H9 (cell line): ENCODE measurements at regions not wholly inside any gene's neighbourhood (a gene's known extent, or its start where the extent isn't known, plus 50 kb on each side); places are given as distances from the start of the nearest gene placed in this dataset.

Experiments
- DNase-seq: peaks from one replicate; pipeline ENCODE4 v3.0.0-alpha.2; 2017
- H2AFZ ChIP-seq: one replicate; pipeline ENCODE4 v1.6.1; 2013; ENCODE audit warnings: mild to moderate bottlenecking, low read length, control low read depth, moderate library complexity
- H2AK5ac ChIP-seq: 2 replicates; pipeline ENCODE4 v1.6.1; 2013; ENCODE audit warnings: low read length, control low read depth, mixed read lengths; ENCODE audit not compliant: insufficient read length
- H2BK120ac ChIP-seq: one replicate; pipeline ENCODE4 v1.6.1; 2013; ENCODE audit warnings: low read depth, mild to moderate bottlenecking, low read length, control low read depth, inconsistent platforms; ENCODE audit not compliant: poor library complexity, severe bottlenecking
- H2BK12ac ChIP-seq: 2 replicates; pipeline ENCODE4 v1.6.1; 2013; ENCODE audit warnings: low read length, control low read depth, mixed read lengths, low read depth; ENCODE audit not compliant: insufficient read length
- H2BK15ac ChIP-seq: 2 replicates; pipeline ENCODE4 v1.6.1; 2013; ENCODE audit warnings: low read depth, low read length, control low read depth
- H2BK20ac ChIP-seq: one replicate; pipeline ENCODE4 v1.6.1; 2013; ENCODE audit warnings: low read depth, mild to moderate bottlenecking, low read length, control low read depth, inconsistent platforms; ENCODE audit not compliant: poor library complexity, severe bottlenecking
- H2BK5ac ChIP-seq: 2 replicates; pipeline ENCODE4 v1.6.1; 2013; ENCODE audit warnings: low read length, control low read depth, mixed read lengths; ENCODE audit not compliant: insufficient read length
- H3K14ac ChIP-seq: 2 replicates; pipeline ENCODE4 v1.6.1; 2013; ENCODE audit warnings: low read length, control low read depth; ENCODE audit not compliant: insufficient read depth
- H3K18ac ChIP-seq: 2 replicates; pipeline ENCODE4 v1.6.1; 2013; ENCODE audit warnings: low read depth, mild to moderate bottlenecking, mixed read lengths, low read length, control low read depth; ENCODE audit not compliant: insufficient read length
- H3K23ac ChIP-seq: 2 replicates; pipeline ENCODE4 v1.6.1; 2013; ENCODE audit warnings: low read length, control low read depth, mixed read lengths, low read depth; ENCODE audit not compliant: insufficient read length
- H3K23me2 ChIP-seq: 2 replicates; pipeline ENCODE4 v1.6.1; 2013; ENCODE audit warnings: low read depth, mild to moderate bottlenecking, mixed read lengths, low read length, control low read depth; ENCODE audit not compliant: insufficient read length, poor library complexity, severe bottlenecking
- H3K27ac ChIP-seq: 2 replicates; pipeline ENCODE4 v1.5.1; 2013; ENCODE audit warnings: low read length, control low read depth, mixed read lengths, low read depth; ENCODE audit not compliant: insufficient read length
- H3K27me3 ChIP-seq: 2 replicates; pipeline ENCODE4 v1.6.1; 2013; ENCODE audit warnings: low read length, control low read depth, inconsistent platforms; ENCODE audit not compliant: insufficient read depth
- H3K4ac ChIP-seq: 2 replicates; pipeline ENCODE4 v1.6.1; 2013; ENCODE audit warnings: low read depth, mild to moderate bottlenecking, control low read depth, inconsistent platforms, low read length, moderate library complexity
- H3K4me1 ChIP-seq: 2 replicates; pipeline ENCODE4 v1.6.1; 2013; ENCODE audit warnings: low read length, control low read depth, inconsistent platforms; ENCODE audit not compliant: insufficient read depth
- H3K4me2 ChIP-seq: 2 replicates; pipeline ENCODE4 v1.6.1; 2013; ENCODE audit warnings: low read length, control low read depth, mixed read lengths; ENCODE audit not compliant: insufficient read length, insufficient read depth
- H3K56ac ChIP-seq: 2 replicates; pipeline ENCODE4 v1.6.1; 2013; ENCODE audit warnings: low read depth, mild to moderate bottlenecking, mixed read lengths, low read length, control low read depth; ENCODE audit not compliant: insufficient read length
- H3K79me1 ChIP-seq: 2 replicates; pipeline ENCODE4 v1.6.1; 2013; ENCODE audit warnings: low read depth, mild to moderate bottlenecking, moderate library complexity, low read length, control low read depth, inconsistent platforms; ENCODE audit not compliant: insufficient read depth, poor library complexity, severe bottlenecking
- H3K79me2 ChIP-seq: 2 replicates; pipeline ENCODE4 v1.6.1; 2013; ENCODE audit warnings: low read length, control low read depth, inconsistent platforms; ENCODE audit not compliant: insufficient read depth
- H3K9ac ChIP-seq: 2 replicates; pipeline ENCODE4 v1.6.1; 2013; ENCODE audit warnings: low read length, control low read depth, mixed read lengths; ENCODE audit not compliant: insufficient read length; ENCODE audit errors: extremely low read depth
- H3K9me3 ChIP-seq: one replicate; pipeline ENCODE4 v1.6.1; 2013; ENCODE audit warnings: low read depth, low read length, inconsistent platforms; ENCODE audit not compliant: control insufficient read depth
- H3T11ph ChIP-seq: one replicate; pipeline ENCODE4 v1.6.1; 2013; ENCODE audit warnings: mild to moderate bottlenecking, low read length, control low read depth, inconsistent platforms
- H4K20me1 ChIP-seq: one replicate; pipeline ENCODE4 v1.6.1; 2013; ENCODE audit not compliant: control insufficient read depth, insufficient read length, insufficient read depth
- H4K5ac ChIP-seq: 2 replicates; pipeline ENCODE4 v1.6.1; 2013; ENCODE audit warnings: low read depth, mild to moderate bottlenecking, mixed read lengths, low read length, control low read depth; ENCODE audit not compliant: insufficient read length
- H4K8ac ChIP-seq: replicated peaks from 2 replicates; pipeline ENCODE4 v1.6.1; 2013; ENCODE audit warnings: low read length, control low read depth, mixed read lengths, low read depth; ENCODE audit not compliant: insufficient read length
- H4K91ac ChIP-seq: 2 replicates; pipeline ENCODE4 v1.6.1; 2013; ENCODE audit warnings: low read depth, mild to moderate bottlenecking, moderate library complexity, mixed read lengths, low read length, control low read depth; ENCODE audit not compliant: insufficient read length
- H3K27ac Mint-ChIP-seq, 3 experiments: 2 replicates in 2 of 3; 3 replicates in 1 of 3; pipeline ENCODE4 v1.8.0; 2020 to 2021; ENCODE audit warnings: mixed read lengths in 3 of 3, mild to moderate bottlenecking in 1 of 3, moderate library complexity in 1 of 3
- H3K27me3 Mint-ChIP-seq: 2 replicates; pipeline ENCODE4 v1.8.0; 2021; ENCODE audit warnings: low read depth, mild to moderate bottlenecking, moderate library complexity, mixed read lengths
- H3K36me3 Mint-ChIP-seq, 3 experiments: 2 replicates in 2 of 3; 3 replicates in 1 of 3; pipeline ENCODE4 v1.8.0; 2020 to 2021; ENCODE audit warnings: low read depth in 3 of 3, mixed read lengths in 3 of 3; ENCODE audit not compliant: insufficient read depth in 1 of 3
- H3K4me1 Mint-ChIP-seq, 2 experiments: 2 replicates each; pipeline ENCODE4 v1.8.0; 2020; ENCODE audit warnings: mixed read lengths in 2 of 2
- H3K4me3 Mint-ChIP-seq, 2 experiments: 2 replicates in 1 of 2; 3 replicates in 1 of 2; pipeline ENCODE4 v1.8.0; 2020 to 2021; ENCODE audit warnings: mild to moderate bottlenecking in 2 of 2, mixed read lengths in 2 of 2, moderate library complexity in 1 of 2
- H3K9me3 Mint-ChIP-seq, 2 experiments: 2 replicates in 1 of 2; 3 replicates in 1 of 2; pipeline ENCODE4 v1.8.0; 2020; ENCODE audit warnings: mild to moderate bottlenecking in 2 of 2, mixed read lengths in 2 of 2, moderate library complexity in 1 of 2
- CTCF ChIP-seq: fragments of 200-600 bp; sonication (generic); conservative IDR thresholded peaks from 3 replicates; pipeline ENCODE4 v1.8.0; 2021; ENCODE audit warnings: antibody characterized with exemption, mild to moderate bottlenecking
- WGBS: extraction: QIAGEN DNeasy Blood & Tissue Kit; methylation state at CpG from one replicate; pipeline ENCODE4 v1.1.7; 2013; ENCODE audit warnings: missing lambda C conversion rate, low lambda C conversion rate, mixed read lengths; ENCODE audit not compliant: insufficient read length; ENCODE audit errors: extremely low coverage; 5-methylcytosine and 5-hydroxymethylcytosine counted together

- no peak for TF ChIP-seq CTCF
- no peak overlapping the region for H2BK5ac ChIP-seq
- WGBS, result no CpG with 5 or more reads among the region's 2 CpGs
- H4K91ac ChIP-seq, result no peak overlapping the region
- H4K8ac ChIP-seq, result no peak overlapping the region
- no peak overlapping the region for H3K27ac ChIP-seq
- no peak overlapping the region for H2BK120ac ChIP-seq
- no peaks in the 10 kb centered on the region for H3K79me1 ChIP-seq
- no peak overlapping the region for H2AFZ ChIP-seq
- no peak overlapping the region for H2BK15ac ChIP-seq
- H3K23ac ChIP-seq, result no peak overlapping the region
- no peak overlapping the region for H3K4me2 ChIP-seq
- no peak overlapping the region for H3K56ac ChIP-seq
- Mint-ChIP-seq H3K4me1 (no peaks in the 10 kb centered on the region), H3K9me3 (no peaks in the 10 kb centered on the region), H3K4me3 (no peak overlapping the region), H3K27ac (no peak overlapping the region), H3K27me3 (peaks cover 4% of the 10 kb centered on the region), H3K36me3 (no peaks in the 10 kb centered on the region)
- H3K9me3 ChIP-seq, result no peaks in the 10 kb centered on the region
- no peak overlapping the region for H4K5ac ChIP-seq
- H3K4me1 ChIP-seq, result no peaks in the 10 kb centered on the region
- H2BK12ac ChIP-seq, result no peak overlapping the region
- no peaks in the 10 kb centered on the region for H3K79me2 ChIP-seq
- H3K4ac ChIP-seq, result no peak overlapping the region
- no peak overlapping the region for H3K18ac ChIP-seq
- H3K23me2 ChIP-seq, result no peaks in the 10 kb centered on the region
- H3K27me3 ChIP-seq, result no peaks in the 10 kb centered on the region
- H4K20me1 ChIP-seq, result no peaks in the 10 kb centered on the region
- H2BK20ac ChIP-seq, result no peak overlapping the region
- H3K14ac ChIP-seq, result no peak overlapping the region
- H3T11ph ChIP-seq, result no peak overlapping the region
- no peak overlapping the region for H2AK5ac ChIP-seq
- no peak for DNase-seq
- no peak overlapping the region for H3K9ac ChIP-seq
Observed at GRCh38 chr15:97645758-97646157, 314.7 kb upstream of the ARRDC4 start.
